Vagina (tissue), 2 donors: ENCODE measurements at regions not wholly inside any gene's neighbourhood (a gene's known extent, or its start where the extent isn't known, plus 50 kb on each side); places are given as distances from the start of the nearest gene placed in this dataset.

Experiments used
- DNase-seq, 2 donors: peaks; one replicate each; pipeline ENCODE4 v3.0.0-alpha.2; 2017; ENCODE audit errors: extremely low spot score in 2 of 2
- H3K27ac ChIP-seq: fragments of 200-600 bp; sonication (generic); one replicate; pipeline ENCODE4 v1.5.1; 2019
- H3K27me3 ChIP-seq: fragments of 200-600 bp; sonication (generic); one replicate; pipeline ENCODE4 v1.5.1; 2019
- H3K36me3 ChIP-seq, 2 donors: fragments of 200-600 bp; sonication (generic); one replicate each; pipeline ENCODE4 v1.5.1; 2017 to 2019
- H3K4me1 ChIP-seq: fragments of 200-600 bp; sonication (generic); one replicate; pipeline ENCODE4 v1.5.1; 2019
- H3K4me3 ChIP-seq, 2 donors: fragments of 200-600 bp; sonication (generic); 1 replicate in 1 of 2; 2 replicates in 1 of 2; pipeline ENCODE4 v1.5.1; 2016 to 2019
- H3K9me3 ChIP-seq: fragments of 200-600 bp; sonication (generic); one replicate; pipeline ENCODE4 v1.5.1; 2019
- POLR2A ChIP-seq, 2 donors: fragments of 450-650 bp; IDR thresholded peaks; one replicate each; pipeline ENCODE4 v1.6.1; 2017; ENCODE audit warnings: antibody characterized with exemption in 2 of 2, mild to moderate bottlenecking in 2 of 2, moderate library complexity in 2 of 2
- POLR2AphosphoS5 ChIP-seq, 2 donors: sonication (generic); formaldehyde crosslinking; IDR thresholded peaks; one replicate each; pipeline ENCODE4 v1.9.0; 2017; ENCODE audit warnings: antibody characterized with exemption in 2 of 2, mild to moderate bottlenecking in 2 of 2, low read depth in 1 of 2; ENCODE audit not compliant: insufficient read depth in 1 of 2
- intact Hi-C: fragments of 100-400 bp; cut with DNase I; formaldehyde crosslinking; loops from one replicate; pipeline ENCODE4 v1.15.1; 2023
- TF ChIP-seq, protein P1 (sequence below), 3 experiments: fragments of 450-650 bp in 2 of 3; fragments of 200-600 bp in 1 of 3; sonication (generic) in 1 of 3; IDR thresholded peaks; one replicate each; pipeline ENCODE4 v1.5.1; 2017 to 2019; ENCODE audit warnings: antibody characterized with exemption in 3 of 3, mild to moderate bottlenecking in 2 of 3, moderate library complexity in 2 of 3

DNA sequence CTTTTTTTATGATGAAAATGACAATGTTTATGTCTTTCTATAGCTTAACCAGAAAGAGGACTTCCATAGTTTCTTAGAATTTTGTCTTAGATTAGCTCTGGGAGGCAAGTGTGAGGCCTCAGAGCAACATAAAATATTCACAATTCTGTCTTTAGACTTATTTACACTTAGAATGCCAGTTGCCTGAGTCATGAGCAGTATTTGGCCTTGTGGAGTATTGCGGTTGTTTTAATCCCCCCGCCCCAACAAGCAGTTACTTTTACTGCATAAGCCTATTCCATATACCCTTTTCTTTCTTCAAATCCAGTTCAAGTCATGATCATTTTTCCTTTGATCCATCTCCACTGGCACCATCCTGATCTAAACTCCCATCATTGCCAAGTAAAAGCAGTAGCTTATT is 198.0 kb upstream of the EGFLAM start:
- Histone ChIP-seq H3K36me3 (no peaks in the 10 kb centered on the region), H3K27me3 (no peaks in the 10 kb centered on the region), H3K4me1 (no peaks in the 10 kb centered on the region), H3K4me3 (no peak overlapping the region), H3K9me3 (no peaks in the 10 kb centered on the region), H3K27ac (no peak overlapping the region)
- intact Hi-C loops, result no loop called here
- no peak for DNase-seq
- TF ChIP-seq POLR2A (IDR thresholded peaks at IDR 0.05) (no peak), POLR2AphosphoS5 (IDR thresholded peaks at IDR 0.05; ENCODE audit: insufficient read depth in 1 of 2, low read depth in 1 of 2) (no peak)
- TF ChIP-seq, protein P1, sequence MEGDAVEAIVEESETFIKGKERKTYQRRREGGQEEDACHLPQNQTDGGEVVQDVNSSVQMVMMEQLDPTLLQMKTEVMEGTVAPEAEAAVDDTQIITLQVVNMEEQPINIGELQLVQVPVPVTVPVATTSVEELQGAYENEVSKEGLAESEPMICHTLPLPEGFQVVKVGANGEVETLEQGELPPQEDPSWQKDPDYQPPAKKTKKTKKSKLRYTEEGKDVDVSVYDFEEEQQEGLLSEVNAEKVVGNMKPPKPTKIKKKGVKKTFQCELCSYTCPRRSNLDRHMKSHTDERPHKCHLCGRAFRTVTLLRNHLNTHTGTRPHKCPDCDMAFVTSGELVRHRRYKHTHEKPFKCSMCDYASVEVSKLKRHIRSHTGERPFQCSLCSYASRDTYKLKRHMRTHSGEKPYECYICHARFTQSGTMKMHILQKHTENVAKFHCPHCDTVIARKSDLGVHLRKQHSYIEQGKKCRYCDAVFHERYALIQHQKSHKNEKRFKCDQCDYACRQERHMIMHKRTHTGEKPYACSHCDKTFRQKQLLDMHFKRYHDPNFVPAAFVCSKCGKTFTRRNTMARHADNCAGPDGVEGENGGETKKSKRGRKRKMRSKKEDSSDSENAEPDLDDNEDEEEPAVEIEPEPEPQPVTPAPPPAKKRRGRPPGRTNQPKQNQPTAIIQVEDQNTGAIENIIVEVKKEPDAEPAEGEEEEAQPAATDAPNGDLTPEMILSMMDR (IDR thresholded peaks at IDR 0.05), result no peak

DNA sequence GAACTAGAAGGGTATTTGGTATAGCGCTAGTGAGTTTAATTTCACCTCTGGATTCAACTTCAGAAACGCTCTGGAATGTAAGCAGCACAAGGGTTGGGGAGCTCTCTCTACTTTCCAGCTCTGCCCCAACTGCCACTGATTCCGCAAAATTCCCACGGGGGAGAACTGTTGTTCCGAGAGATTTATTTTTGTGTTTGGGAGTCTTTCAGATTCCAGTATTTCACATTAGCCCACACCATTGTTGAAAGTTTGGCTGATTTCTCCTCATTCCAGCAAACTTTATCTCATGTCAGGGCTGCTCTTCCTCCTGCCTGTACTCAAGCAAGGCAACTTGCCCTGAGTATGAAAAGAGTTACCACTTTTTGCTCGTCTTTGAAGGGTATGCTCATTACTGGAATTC is 198.5 kb upstream of the EGFLAM start:
- intact Hi-C loops, result no loop called here
- H3K4me1 ChIP-seq, result no peaks in the 10 kb centered on the region
- H3K27me3 ChIP-seq, result no peaks in the 10 kb centered on the region
- no peaks in the 10 kb centered on the region for H3K36me3 ChIP-seq
- TF ChIP-seq POLR2A (IDR thresholded peaks at IDR 0.05) (no peak), POLR2AphosphoS5 (IDR thresholded peaks at IDR 0.05; ENCODE audit: insufficient read depth in 1 of 2, low read depth in 1 of 2) (no peak)
- TF ChIP-seq, protein P1 (IDR thresholded peaks at IDR 0.05), result no peak
- no peak for DNase-seq
- no peak overlapping the region for H3K27ac ChIP-seq
- no peaks in the 10 kb centered on the region for H3K9me3 ChIP-seq
- H3K4me3 ChIP-seq, result no peak overlapping the region

DNA sequence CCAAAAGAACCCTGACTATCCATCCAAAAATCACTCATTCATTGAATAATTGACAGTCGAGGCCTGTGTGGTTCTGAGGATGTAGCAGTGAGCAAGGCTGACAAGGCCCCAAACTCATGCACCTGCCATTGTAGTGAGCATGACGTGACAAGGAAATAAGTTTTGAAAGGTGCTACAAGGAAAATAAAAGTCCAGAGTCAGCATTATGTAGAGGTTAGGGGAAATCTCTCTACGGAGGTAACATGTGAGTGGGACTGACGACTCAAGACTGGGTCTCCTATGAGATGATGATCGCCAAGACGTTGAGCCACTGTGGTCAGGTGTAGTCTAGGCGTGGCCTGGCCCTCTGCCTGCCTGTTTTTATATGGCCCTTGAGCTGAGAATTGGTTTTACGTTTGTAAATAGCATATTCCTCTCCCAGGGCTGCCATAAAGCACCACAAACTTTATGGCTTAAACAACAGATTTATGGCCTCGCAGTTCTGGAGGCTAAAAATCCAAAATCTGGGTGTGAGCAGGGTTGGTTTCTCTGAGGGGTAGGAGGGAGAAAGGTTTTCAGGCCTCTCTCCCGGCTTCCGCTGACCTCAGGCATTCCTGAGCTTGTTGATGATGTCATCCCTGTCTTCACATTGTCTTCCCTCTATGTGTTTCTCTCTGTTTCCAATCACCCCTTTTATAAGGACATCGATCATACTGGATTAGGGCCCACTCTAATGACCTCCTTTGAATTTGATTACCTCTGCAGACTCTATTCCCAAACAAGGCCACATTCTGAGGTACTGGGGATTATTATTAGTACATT is 206.4 kb upstream of the EGFLAM start:
- no peak for DNase-seq

DNA sequence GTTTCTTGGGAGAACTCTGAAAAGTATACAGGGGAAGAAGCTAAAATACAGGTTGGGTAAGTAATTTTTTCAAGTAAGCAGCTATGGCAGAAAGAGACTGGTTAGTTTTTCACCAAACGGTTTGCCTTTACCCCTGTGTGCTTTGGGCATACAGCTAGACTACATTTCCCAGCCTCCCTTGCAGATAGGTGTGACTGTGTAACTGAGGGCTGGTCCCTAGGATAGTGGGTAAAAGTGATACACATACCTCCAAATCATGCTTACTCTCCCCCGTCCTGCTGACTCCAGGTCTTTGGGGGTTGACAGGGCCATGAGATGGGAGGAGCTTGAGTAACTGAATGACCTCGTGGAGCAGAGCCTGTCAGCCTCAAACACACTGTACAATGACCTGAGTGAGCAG is 208.6 kb upstream of the GDNF start:
- intact Hi-C loops, result no loop called here
- DNase-seq, result no peak
- no peak overlapping the region for H3K4me3 ChIP-seq
- H3K27me3 ChIP-seq, result no peaks in the 10 kb centered on the region
- no peak overlapping the region for H3K27ac ChIP-seq
- H3K9me3 ChIP-seq, result no peaks in the 10 kb centered on the region
- H3K36me3 ChIP-seq, result no peaks in the 10 kb centered on the region
- no peaks in the 10 kb centered on the region for H3K4me1 ChIP-seq
- TF ChIP-seq, protein P1 (IDR thresholded peaks at IDR 0.05), result no peak
- no peak for TF ChIP-seq POLR2AphosphoS5 (IDR thresholded peaks at IDR 0.05; ENCODE audit: insufficient read depth in 1 of 2, low read depth in 1 of 2)
- TF ChIP-seq POLR2A (IDR thresholded peaks at IDR 0.05), result no peak

More for the DNA sequence above, 206.4 kb upstream of the EGFLAM start:
- Histone ChIP-seq H3K4me1 (no peaks in the 10 kb centered on the region), H3K27me3 (no peaks in the 10 kb centered on the region), H3K9me3 (no peaks in the 10 kb centered on the region), H3K4me3 (no peak overlapping the region), H3K36me3 (no peaks in the 10 kb centered on the region), H3K27ac (no peak overlapping the region)
- intact Hi-C loops, result no loop called here
- TF ChIP-seq POLR2A (IDR thresholded peaks at IDR 0.05) (no peak), POLR2AphosphoS5 (IDR thresholded peaks at IDR 0.05; ENCODE audit: insufficient read depth in 1 of 2, low read depth in 1 of 2) (no peak)
- TF ChIP-seq, protein P1 (IDR thresholded peaks at IDR 0.05), result no peak

DNA sequence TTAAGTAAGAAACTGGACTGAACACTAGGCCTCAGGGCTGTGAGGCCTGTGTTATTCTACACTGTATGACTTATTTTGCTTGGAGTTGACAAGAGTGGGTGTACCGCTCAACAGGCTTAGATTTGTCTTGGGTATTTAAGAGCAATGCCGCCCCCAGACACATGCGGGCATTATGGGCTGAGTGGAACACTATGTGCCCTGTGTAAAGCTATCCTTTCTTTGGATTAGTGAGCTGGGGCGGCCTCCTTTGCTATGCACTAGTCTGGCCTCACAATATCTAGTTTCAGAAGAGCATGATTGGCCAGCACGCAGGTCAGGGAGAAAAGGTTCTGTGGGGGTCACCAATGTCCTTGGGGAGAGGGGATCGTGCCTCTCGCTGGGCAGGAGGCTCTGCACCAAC is 206.3 kb upstream of the GDNF start:
- Histone ChIP-seq H3K27me3 (no peaks in the 10 kb centered on the region), H3K4me3 (no peak overlapping the region), H3K9me3 (no peaks in the 10 kb centered on the region), H3K36me3 (no peaks in the 10 kb centered on the region), H3K4me1 (no peaks in the 10 kb centered on the region), H3K27ac (no peak overlapping the region)
- intact Hi-C loops, result no loop called here
- DNase-seq, result no peak
- no peak for TF ChIP-seq POLR2AphosphoS5 (IDR thresholded peaks at IDR 0.05; ENCODE audit: insufficient read depth in 1 of 2, low read depth in 1 of 2)
